DMS153 (cell line): ENCODE measurements at regions not wholly inside any gene's neighbourhood (a gene's known extent, or its start where the extent isn't known, plus 50 kb on each side); places are given as distances from the start of the nearest gene placed in this dataset.
"Not testable (repeated sequence)": the region's sequence is repeated elsewhere in the genome, so short reads cannot be mapped to it uniquely, and the experiment has no call there.

Source experiments
- DNase-seq: peaks from one replicate; lab custom pipeline; 2025; lab: John Stamatoyannopoulos, UW

GRCh38 chr5:110304176-110304575 lies 422.3 kb downstream of the TMEM232 start:
- DNase-seq = no peak

- DNase-seq = no peak
Measured at GRCh38 chr5:110306650-110307049, 419.8 kb downstream of the TMEM232 start.

- DNase-seq = no peak
Measured at GRCh38 chr5:110309222-110309621, 417.2 kb downstream of the TMEM232 start.

- not testable (repeated sequence) for DNase-seq
Measured at GRCh38 chr5:110316566-110316965, 409.9 kb downstream of the TMEM232 start.

GRCh38 chr5:110321117-110321516 lies 405.4 kb downstream of the TMEM232 start:
- DNase-seq = no peak

GRCh38 chr5:110323357-110323756 lies 403.1 kb downstream of the TMEM232 start:
- DNase-seq = no peak

GRCh38 chr5:110323832-110324231 lies 402.6 kb downstream of the TMEM232 start:
- DNase-seq = no peak

- no peak for DNase-seq
Measured at GRCh38 chr5:110324876-110325275, 401.6 kb downstream of the TMEM232 start.

- no peak for DNase-seq
Measured at GRCh38 chr5:110329955-110330525, 396.4 kb downstream of the TMEM232 start.

- DNase-seq = no peak
Measured at GRCh38 chr5:110333384-110333783, 393.1 kb downstream of the TMEM232 start.

- no peak for DNase-seq
Measured at GRCh38 chr5:110335361-110336066, 391.0 kb downstream of the TMEM232 start.

GRCh38 chr5:110338341-110339083 lies 388.0 kb downstream of the TMEM232 start:
- no peak for DNase-seq

GRCh38 chr5:110339399-110339798 lies 387.1 kb downstream of the TMEM232 start:
- DNase-seq = no peak

- no peak for DNase-seq
Measured at GRCh38 chr5:110341836-110342235, 384.6 kb downstream of the TMEM232 start.

- DNase-seq = no peak
Measured at GRCh38 chr5:110342683-110343082, 383.8 kb downstream of the TMEM232 start.

GRCh38 chr5:110343616-110344015 lies 382.9 kb downstream of the TMEM232 start:
- DNase-seq = no peak

- DNase-seq = no peak
Measured at GRCh38 chr5:110345623-110346022, 380.8 kb downstream of the TMEM232 start.

GRCh38 chr5:110346893-110347358 lies 379.5 kb downstream of the TMEM232 start:
- DNase-seq = no peak

- DNase-seq = no peak
Measured at GRCh38 chr5:110347781-110348180, 378.7 kb downstream of the TMEM232 start.

- DNase-seq = no peak
Measured at GRCh38 chr5:110351430-110351829, 375.0 kb downstream of the TMEM232 start.

GRCh38 chr5:110354311-110354710 lies 372.2 kb downstream of the TMEM232 start:
- DNase-seq = no peak

GRCh38 chr5:110354915-110355644 lies 371.4 kb downstream of the TMEM232 start:
- DNase-seq = no peak
